IMR-90 (cell line): ENCODE measurements at regions not wholly inside any gene's neighbourhood (a gene's known extent, or its start where the extent isn't known, plus 50 kb on each side); places are given as distances from the start of the nearest gene placed in this dataset.

ENCODE experiments used
- ATAC-seq: fragments of 200-7000 bp; cut with Tn5 transposase; 2 replicates; pipeline ENCODE4 v1.9.1; 2020; ENCODE audit warnings: low read depth, mild to moderate bottlenecking, moderate library complexity
- BruUV-seq: library from RNA; stranded (reverse); fragments of 400-500 nt; replicated peaks from 2 replicates; lab custom pipeline; 2021; lab: Mats Ljungman, UMichigan
- CTCF ChIA-PET: fragments of 300-600 bp; formaldehyde crosslinking; extraction: SDS; loops from one replicate; lab custom pipeline; 2021; ENCODE audit warnings: antibody characterized with exemption; lab: Yijun Ruan, JAX
- POLR2A ChIA-PET: fragments of 300-600 bp; sonication (Branson Sonifier 250); formaldehyde crosslinking; loops from one replicate; lab custom pipeline; 2022; ENCODE audit warnings: antibody characterized with exemption; ENCODE audit not compliant: unreplicated experiment; lab: Charles Lee
- DNase-seq: peaks from one replicate; pipeline ENCODE4 v3.0.0; 2013
- H2AFZ ChIP-seq: replicated peaks from 2 replicates; pipeline ENCODE3; 2013; ENCODE audit warnings: low read length, mild to moderate bottlenecking; ENCODE audit not compliant: poor library complexity
- H2AK5ac ChIP-seq: 2 replicates; pipeline ENCODE4 v1.6.1; 2013; ENCODE audit warnings: low read depth, low read length, inconsistent platforms
- H2AK9ac ChIP-seq: replicated peaks from 2 replicates; pipeline ENCODE3; 2013; ENCODE audit warnings: mild to moderate bottlenecking, low read depth, low read length, moderate library complexity; ENCODE audit not compliant: poor library complexity
- H2BK120ac ChIP-seq: 2 replicates; pipeline ENCODE4 v1.6.1; 2013; ENCODE audit warnings: low read depth, low read length, inconsistent platforms
- H2BK15ac ChIP-seq: 3 replicates; pipeline ENCODE4 v1.6.1; 2013; ENCODE audit warnings: low read depth, low read length, inconsistent platforms
- H2BK20ac ChIP-seq: 2 replicates; pipeline ENCODE4 v1.6.1; 2013; ENCODE audit warnings: low read depth, mild to moderate bottlenecking, inconsistent platforms, low read length, moderate library complexity
- H2BK5ac ChIP-seq: 2 replicates; pipeline ENCODE4 v1.6.1; 2013; ENCODE audit warnings: mild to moderate bottlenecking, low read depth, low read length, inconsistent platforms; ENCODE audit not compliant: poor library complexity, severe bottlenecking
- H3K14ac ChIP-seq: replicated peaks from 2 replicates; pipeline ENCODE4 v1.6.1; 2013; ENCODE audit warnings: low read depth, low read length, inconsistent platforms
- H3K18ac ChIP-seq: 2 replicates; pipeline ENCODE4 v1.6.1; 2013; ENCODE audit warnings: low read depth, low read length, control low read depth
- H3K23ac ChIP-seq: 2 replicates; pipeline ENCODE4 v1.6.1; 2013; ENCODE audit warnings: low read depth, low read length, inconsistent platforms
- H3K27ac ChIP-seq: 2 replicates; pipeline ENCODE4 v1.5.1; 2013; ENCODE audit warnings: mild to moderate bottlenecking, control low read depth, low read length; ENCODE audit not compliant: insufficient read depth
- H3K27me3 ChIP-seq: 2 replicates; pipeline ENCODE4 v1.6.1; 2013; ENCODE audit warnings: low read length; ENCODE audit not compliant: control insufficient read depth, insufficient read depth
- H3K36me3 ChIP-seq: 2 replicates; pipeline ENCODE4 v1.6.1; 2013; ENCODE audit warnings: low read length, mixed read lengths; ENCODE audit not compliant: control insufficient read depth, insufficient read depth
- H3K4ac ChIP-seq: 2 replicates; pipeline ENCODE4 v1.6.1; 2013; ENCODE audit warnings: low read depth, low read length, inconsistent platforms
- H3K4me1 ChIP-seq: 2 replicates; pipeline ENCODE4 v1.6.1; 2013; ENCODE audit warnings: low read length, mixed read lengths; ENCODE audit not compliant: control insufficient read depth, insufficient read depth
- H3K4me2 ChIP-seq: 2 replicates; pipeline ENCODE4 v1.6.1; 2013; ENCODE audit warnings: low read depth, mild to moderate bottlenecking, control low read depth, low read length, moderate library complexity
- H3K4me3 ChIP-seq: 2 replicates; pipeline ENCODE4 v1.5.1; 2013; ENCODE audit warnings: low read depth, mild to moderate bottlenecking, control low read depth, low read length, moderate library complexity; ENCODE audit not compliant: insufficient read depth
- H3K56ac ChIP-seq: 2 replicates; pipeline ENCODE4 v1.6.1; 2013; ENCODE audit warnings: low read length, inconsistent platforms; ENCODE audit not compliant: insufficient read depth; ENCODE audit errors: extremely low read depth
- H3K79me1 ChIP-seq, 2 experiments: 2 replicates each; pipeline ENCODE4 v1.6.1; 2013; ENCODE audit warnings: low read length in 2 of 2, inconsistent platforms in 1 of 2, low read depth in 1 of 2
- H3K9ac ChIP-seq: 2 replicates; pipeline ENCODE4 v1.6.1; 2013; ENCODE audit warnings: low read depth, low read length, control low read depth
- H3K9me1 ChIP-seq: 2 replicates; pipeline ENCODE4 v1.6.1; 2013; ENCODE audit warnings: low read length, inconsistent platforms; ENCODE audit not compliant: insufficient read depth
- H3K9me3 ChIP-seq: 2 replicates; pipeline ENCODE4 v1.6.1; 2013; ENCODE audit warnings: low read length; ENCODE audit not compliant: control insufficient read depth, insufficient read depth
- H4K20me1 ChIP-seq: 2 replicates; pipeline ENCODE4 v1.6.1; 2013; ENCODE audit warnings: low read length, inconsistent platforms; ENCODE audit not compliant: insufficient read depth
- H4K5ac ChIP-seq: 2 replicates; pipeline ENCODE4 v1.6.1; 2013; ENCODE audit warnings: mild to moderate bottlenecking, low read depth, low read length, control low read depth
- H4K8ac ChIP-seq, 2 experiments: 2 replicates each; pipeline ENCODE4 v1.6.1; 2013; ENCODE audit warnings: low read depth in 2 of 2, low read length in 2 of 2, control low read depth in 1 of 2, inconsistent platforms in 1 of 2
- H4K91ac ChIP-seq: 2 replicates; pipeline ENCODE4 v1.6.1; 2013; ENCODE audit warnings: low read depth, low read length, inconsistent platforms; ENCODE audit not compliant: insufficient read depth
- BHLHE40 ChIP-seq: fragments of 150-350 bp; IDR thresholded peaks from 2 replicates; pipeline ENCODE4 v1.6.1; 2016; ENCODE audit warnings: mild to moderate bottlenecking, low read depth, low read length
- CEBPB ChIP-seq: IDR thresholded peaks from 2 replicates; pipeline ENCODE4 v1.6.1; 2012; ENCODE audit warnings: low read depth, low read length, improper control_type of control experiment
- CHD1 ChIP-seq: IDR thresholded peaks from 2 replicates; pipeline ENCODE4 v1.6.1; 2012; ENCODE audit warnings: low read depth, low read length, improper control_type of control experiment
- CTCF ChIP-seq: conservative IDR thresholded peaks from 2 replicates; pipeline ENCODE4 v1.5.1; 2012; ENCODE audit warnings: mild to moderate bottlenecking, low read depth, low read length, improper control_type of control experiment
- ELK1 ChIP-seq: fragments of 150-350 bp; IDR thresholded peaks from 2 replicates; pipeline ENCODE4 v1.6.1; 2016; ENCODE audit warnings: low read depth, mild to moderate bottlenecking, low read length, moderate library complexity, borderline replicate concordance
- FOS ChIP-seq: fragments of 150-350 bp; IDR thresholded peaks from 2 replicates; pipeline ENCODE4 v1.6.1; 2016; ENCODE audit warnings: low read depth, low read length
- MAFK ChIP-seq: IDR thresholded peaks from 2 replicates; pipeline ENCODE4 v1.6.1; 2012; ENCODE audit warnings: low read depth, low read length, improper control_type of control experiment
- MAZ ChIP-seq: IDR thresholded peaks from 2 replicates; pipeline ENCODE4 v1.6.1; 2012; ENCODE audit warnings: low read depth, mild to moderate bottlenecking, low read length, improper control_type of control experiment, moderate library complexity, borderline replicate concordance
- MXI1 ChIP-seq: IDR thresholded peaks from 2 replicates; pipeline ENCODE4 v1.6.1; 2012; ENCODE audit warnings: low read depth, mild to moderate bottlenecking, low read length, moderate library complexity, borderline replicate concordance
- NFE2L2 ChIP-seq: fragments of 150-350 bp; IDR thresholded peaks from 2 replicates; pipeline ENCODE4 v1.6.1; 2016; ENCODE audit warnings: low read depth, mild to moderate bottlenecking, low read length
- POLR2A ChIP-seq: IDR thresholded peaks from 2 replicates; pipeline ENCODE4 v1.6.1; 2012; ENCODE audit warnings: mild to moderate bottlenecking, low read depth, low read length
- RAD21 ChIP-seq: IDR thresholded peaks from 2 replicates; pipeline ENCODE4 v1.6.1; 2012; ENCODE audit warnings: low read length, improper control_type of control experiment
- RCOR1 ChIP-seq: IDR thresholded peaks from 2 replicates; pipeline ENCODE4 v1.6.1; 2012; ENCODE audit warnings: mild to moderate bottlenecking, low read length, improper control_type of control experiment; ENCODE audit not compliant: insufficient replicate concordance
- RFX5 ChIP-seq: IDR thresholded peaks from 2 replicates; pipeline ENCODE4 v1.8.0; 2012; ENCODE audit warnings: low read depth, mild to moderate bottlenecking, low read length, moderate library complexity
- SMC3 ChIP-seq: fragments of 150-350 bp; IDR thresholded peaks from 2 replicates; pipeline ENCODE4 v1.6.1; 2016; ENCODE audit warnings: low read depth, mild to moderate bottlenecking, antibody characterized with exemption, low read length, moderate library complexity
- dilution Hi-C: fragments of 300-500 bp; cut with HindIII; formaldehyde crosslinking; loops from one replicate; pipeline ENCODE4 v1.14.3; 2018; ENCODE audit warnings: low sequenced_read_pairs; ENCODE audit not compliant: unreplicated experiment
- in situ Hi-C: fragments of 300-500 bp; cut with MboI; formaldehyde crosslinking; loops from 3 replicates; pipeline ENCODE4 v1.14.3; 2019; ENCODE audit warnings: low sequenced_read_pairs, inconsistent platforms, mixed read lengths
- intact Hi-C: fragments of 100-400 bp; cut with micrococcal nuclease; formaldehyde crosslinking; loops from 2 replicates; pipeline ENCODE4 v1.10.0; 2022
- TF ChIP-seq, protein P1 (sequence below): fragments of 150-350 bp; IDR thresholded peaks from 2 replicates; pipeline ENCODE4 v1.6.1; 2017; ENCODE audit warnings: mild to moderate bottlenecking, antibody characterized with exemption, low read length, low read depth

DNA sequence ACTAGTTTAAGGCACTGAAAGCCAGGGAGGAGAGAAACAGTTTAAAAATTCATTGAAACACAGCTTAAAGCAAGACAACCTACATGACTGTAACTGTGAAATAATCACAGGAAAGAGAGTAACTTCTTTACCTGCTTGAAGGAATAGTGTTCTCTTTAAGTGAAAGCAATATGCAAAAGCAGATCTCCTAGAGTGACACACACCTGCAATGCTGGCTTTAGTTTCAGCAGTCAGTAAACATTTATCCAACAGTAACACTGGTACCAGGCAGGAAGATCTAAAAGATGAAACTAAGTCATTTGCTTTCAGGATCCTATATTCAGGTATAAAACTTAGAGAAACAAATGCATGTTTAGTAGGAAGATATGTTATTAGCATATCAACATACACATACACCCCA is 85.3 kb upstream of the PPM1H start:
- H2AK5ac ChIP-seq, result no peak overlapping the region
- intact Hi-C loops, result no loop called here
- ChIA-PET CTCF (no interaction called here), POLR2A (no interaction called here)
- H4K8ac ChIP-seq, result no peak overlapping the region
- H4K91ac ChIP-seq, result no peak overlapping the region
- no peak overlapping the region for H2AK9ac ChIP-seq
- H4K20me1 ChIP-seq, result no peaks in the 10 kb centered on the region
- H2BK5ac ChIP-seq, result no peak overlapping the region
- H3K4me1 ChIP-seq, result no peaks in the 10 kb centered on the region
- no peaks in the 10 kb centered on the region for H3K79me1 ChIP-seq
- in situ Hi-C loops, result no loop called here
- no peaks in the 10 kb centered on the region for H3K27me3 ChIP-seq
- H3K9me1 ChIP-seq, result no peaks in the 10 kb centered on the region
- H3K23ac ChIP-seq, result no peak overlapping the region
- no peak overlapping the region for H3K14ac ChIP-seq
- H3K4me2 ChIP-seq, result no peak overlapping the region
- H2BK15ac ChIP-seq, result no peak overlapping the region
- H3K18ac ChIP-seq, result no peak overlapping the region
- no peaks in the 10 kb centered on the region for H3K9me3 ChIP-seq
- no peak overlapping the region for H2BK20ac ChIP-seq
- no peak for TF ChIP-seq MAZ
- TF ChIP-seq FOS, result no peak
- TF ChIP-seq CEBPB, result no peak
- TF ChIP-seq MXI1, result no peak
- no peak for TF ChIP-seq RAD21
- TF ChIP-seq BHLHE40, result no peak
- no peak for TF ChIP-seq NFE2L2
- no peak for TF ChIP-seq RFX5
- TF ChIP-seq RCOR1, result no peak
- no peak for TF ChIP-seq SMC3
- no peak for TF ChIP-seq CTCF
- TF ChIP-seq MAFK, result no peak
- TF ChIP-seq, protein P1, sequence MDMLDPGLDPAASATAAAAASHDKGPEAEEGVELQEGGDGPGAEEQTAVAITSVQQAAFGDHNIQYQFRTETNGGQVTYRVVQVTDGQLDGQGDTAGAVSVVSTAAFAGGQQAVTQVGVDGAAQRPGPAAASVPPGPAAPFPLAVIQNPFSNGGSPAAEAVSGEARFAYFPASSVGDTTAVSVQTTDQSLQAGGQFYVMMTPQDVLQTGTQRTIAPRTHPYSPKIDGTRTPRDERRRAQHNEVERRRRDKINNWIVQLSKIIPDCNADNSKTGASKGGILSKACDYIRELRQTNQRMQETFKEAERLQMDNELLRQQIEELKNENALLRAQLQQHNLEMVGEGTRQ, result no peak
- no peak for TF ChIP-seq CHD1
- no peak for TF ChIP-seq POLR2A
- no peak for TF ChIP-seq ELK1
- H3K9ac ChIP-seq, result no peak overlapping the region
- H2AFZ ChIP-seq, result no peak overlapping the region
- ATAC-seq, result no peak
- H3K56ac ChIP-seq, result no peak overlapping the region
- no TSS peak for BruUV-seq
- DNase-seq, result no peak
- no peak overlapping the region for H3K27ac ChIP-seq
- dilution Hi-C loops, result no loop called here
- H3K36me3 ChIP-seq, result no peaks in the 10 kb centered on the region
- no peak overlapping the region for H3K4me3 ChIP-seq
- H4K5ac ChIP-seq, result no peak overlapping the region
- H2BK120ac ChIP-seq, result no peak overlapping the region
- H3K4ac ChIP-seq, result no peak overlapping the region
